ENCODE measurements at regions not wholly inside any gene's neighbourhood (a gene's known extent, or its start where the extent isn't known, plus 50 kb on each side); places are given as distances from the start of the nearest gene placed in this dataset.

DNA sequence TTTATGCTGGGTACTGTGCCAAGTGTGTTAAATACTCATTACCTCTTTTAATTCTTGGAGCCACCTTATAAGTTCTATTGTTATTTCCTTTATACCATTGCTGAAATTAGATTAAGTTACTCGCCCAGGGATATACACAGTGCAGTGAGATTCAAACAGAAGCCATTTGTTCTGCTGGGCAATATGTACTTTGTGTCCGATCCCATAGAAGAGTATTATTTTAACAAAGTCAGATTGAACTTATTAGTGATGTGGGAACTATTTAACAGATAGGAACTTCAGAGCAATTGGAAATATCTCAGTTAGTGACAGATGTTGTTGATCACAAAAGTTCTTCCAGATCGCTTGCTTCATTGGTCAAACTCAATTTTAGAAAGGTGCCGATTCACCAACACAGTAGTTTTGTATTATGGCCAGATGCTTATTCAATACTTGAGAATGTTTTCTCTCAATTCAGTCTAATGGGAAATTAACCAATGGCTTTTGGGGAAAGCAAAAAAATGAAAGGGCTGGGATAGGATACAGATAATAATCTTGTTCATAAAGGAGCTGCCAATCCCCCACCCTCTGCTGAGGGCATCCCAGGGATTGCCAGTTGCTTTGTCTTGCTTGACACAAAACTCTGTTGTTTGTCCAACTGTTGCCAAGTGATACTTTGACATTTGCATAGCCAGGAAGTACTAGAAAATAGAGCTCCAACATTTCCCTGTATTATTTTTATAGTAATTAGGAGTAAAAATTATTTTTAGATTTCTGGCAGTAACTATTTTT, 94.8 kb upstream of the SEMA6A start:
- DNase-seq = no peak
- no peak for ATAC-seq (replicated peaks)
- H3K4me3 Mint-ChIP-seq = no peak overlapping the region

DNA sequence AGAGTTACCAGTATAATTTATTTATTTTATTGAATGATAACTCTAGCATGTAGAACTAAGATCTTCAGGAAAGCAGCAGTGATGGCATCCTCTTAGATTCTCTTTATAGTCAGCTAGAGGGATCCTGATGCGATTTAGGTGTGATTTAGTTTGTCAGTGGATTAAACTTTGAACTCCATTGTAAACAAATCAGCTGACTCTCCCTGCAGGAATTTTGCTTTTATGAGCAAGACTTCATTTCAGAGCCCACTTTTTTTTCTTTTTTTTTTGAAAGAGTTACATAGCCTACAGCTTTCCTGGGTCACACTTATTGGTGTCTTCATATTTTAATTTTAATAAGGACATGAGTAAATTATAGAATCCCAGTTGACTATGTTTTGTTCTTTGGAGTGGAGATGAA, 93.8 kb upstream of the SEMA6A start:
- no peak for DNase-seq
- Mint-ChIP-seq H3K36me3 (ENCODE audit: insufficient read depth) (no peaks in the 10 kb centered on the region), H3K9me3 (peaks cover 0 to 3% of the 10 kb centered on the region in 2 donors), H3K4me3 (no peak overlapping the region), H3K4me1 (ENCODE audit: low read depth in 2 of 2) (no peaks in the 10 kb centered on the region), H3K27ac (no peak overlapping the region), H3K27me3 (peaks cover 0 to 10% of the 10 kb centered on the region in 2 donors)
- no peak for ATAC-seq (replicated peaks)

More for the DNA sequence above, 94.8 kb upstream of the SEMA6A start:
- peaks cover 0 to 3% of the 10 kb centered on the region in 2 donors for H3K9me3 Mint-ChIP-seq
- H3K27ac Mint-ChIP-seq = no peak overlapping the region
- no peaks in the 10 kb centered on the region for H3K4me1 Mint-ChIP-seq (ENCODE audit: low read depth in 2 of 2)
- H3K27me3 Mint-ChIP-seq = peaks cover 0 to 9% of the 10 kb centered on the region in 2 donors
- H3K36me3 Mint-ChIP-seq (ENCODE audit: insufficient read depth) = no peaks in the 10 kb centered on the region

DNA sequence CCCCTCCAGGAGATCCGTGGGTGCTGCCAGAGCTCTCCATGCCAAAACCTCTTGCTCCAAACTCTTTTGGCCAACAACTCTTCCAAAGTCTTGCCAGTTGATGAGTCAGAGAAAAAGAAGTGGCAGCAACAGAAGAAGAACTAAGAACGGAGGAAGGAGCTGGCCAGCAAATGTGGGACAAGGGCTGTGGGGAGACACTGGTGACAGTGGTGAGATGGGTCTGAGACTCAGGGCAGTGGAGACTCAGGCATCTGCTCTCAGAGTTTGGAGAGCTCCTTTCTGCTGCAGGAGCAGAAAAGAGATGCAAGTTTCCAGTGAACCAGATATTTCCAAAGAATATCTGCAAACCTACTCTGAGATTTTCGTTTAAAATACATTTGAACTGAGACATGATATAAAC, 92.3 kb upstream of the SEMA6A start:
- H3K27me3 Mint-ChIP-seq = peaks cover 5 to 23% of the 10 kb centered on the region in 2 donors
- no peak overlapping the region for H3K27ac Mint-ChIP-seq
- ATAC-seq (replicated peaks) (no peak), DNase-seq (no peak)
- H3K36me3 Mint-ChIP-seq (ENCODE audit: insufficient read depth) = no peaks in the 10 kb centered on the region
- no peak overlapping the region for H3K4me3 Mint-ChIP-seq
- no peaks in the 10 kb centered on the region for H3K4me1 Mint-ChIP-seq (ENCODE audit: low read depth in 2 of 2)
- H3K9me3 Mint-ChIP-seq = peaks cover 0 to 6% of the 10 kb centered on the region in 2 donors

DNA sequence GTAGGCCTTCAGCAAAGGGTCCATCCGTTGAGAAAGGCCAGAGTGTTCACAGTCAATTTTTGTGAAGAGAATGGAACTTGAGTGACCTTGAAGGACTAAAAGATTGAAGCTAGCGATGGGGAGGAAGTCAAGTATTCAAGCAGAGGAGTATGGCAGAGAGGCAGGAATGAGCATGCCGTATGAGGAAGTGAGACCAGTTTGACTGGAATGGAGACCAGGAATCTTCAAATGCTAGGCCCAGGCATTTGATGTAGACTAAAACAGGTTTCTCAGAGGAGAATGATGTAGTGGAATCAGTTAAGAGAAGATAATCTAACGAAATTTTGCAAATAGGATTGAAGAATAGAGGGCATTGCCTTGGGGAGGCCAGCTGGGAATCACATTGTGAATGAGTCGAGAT, 90.4 kb upstream of the SEMA6A start:
- Mint-ChIP-seq H3K27me3 (peaks cover 5 to 23% of the 10 kb centered on the region in 2 donors), H3K4me3 (no peak overlapping the region), H3K27ac (no peak overlapping the region), H3K36me3 (ENCODE audit: insufficient read depth) (no peaks in the 10 kb centered on the region), H3K9me3 (peaks cover 0 to 10% of the 10 kb centered on the region in 2 donors), H3K4me1 (ENCODE audit: low read depth in 2 of 2) (no peaks in the 10 kb centered on the region)
- no peak for DNase-seq
- ATAC-seq (replicated peaks) = no peak

DNA sequence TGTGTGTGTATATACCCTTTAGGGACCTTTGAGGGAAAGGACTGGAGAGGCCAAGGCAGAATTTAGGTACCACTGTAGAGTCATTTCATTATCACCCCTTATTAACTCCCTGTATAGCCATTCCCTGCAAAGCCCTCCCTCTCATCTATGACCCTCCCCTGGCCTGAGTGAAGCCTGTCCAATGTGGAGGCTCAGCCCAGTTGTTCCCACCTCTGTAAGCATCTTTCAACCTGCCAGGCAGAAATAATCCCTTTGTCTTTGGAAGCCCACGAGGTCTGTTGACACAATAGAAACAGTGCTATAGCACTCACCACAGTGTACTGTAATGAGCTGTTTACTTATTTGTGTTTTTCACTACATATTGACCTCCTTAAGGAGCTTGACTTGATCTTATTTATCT, 88.5 kb upstream of the SEMA6A start:
- H3K36me3 Mint-ChIP-seq (ENCODE audit: insufficient read depth) = no peaks in the 10 kb centered on the region
- H3K4me3 Mint-ChIP-seq = no peak overlapping the region
- H3K27ac Mint-ChIP-seq = no peak overlapping the region
- no peak for ATAC-seq (replicated peaks)
- no peak for DNase-seq
- no peaks in the 10 kb centered on the region for H3K4me1 Mint-ChIP-seq (ENCODE audit: low read depth in 2 of 2)
- peaks cover 0 to 10% of the 10 kb centered on the region in 2 donors for H3K9me3 Mint-ChIP-seq
- H3K27me3 Mint-ChIP-seq = peaks cover 5 to 23% of the 10 kb centered on the region in 2 donors

DNA sequence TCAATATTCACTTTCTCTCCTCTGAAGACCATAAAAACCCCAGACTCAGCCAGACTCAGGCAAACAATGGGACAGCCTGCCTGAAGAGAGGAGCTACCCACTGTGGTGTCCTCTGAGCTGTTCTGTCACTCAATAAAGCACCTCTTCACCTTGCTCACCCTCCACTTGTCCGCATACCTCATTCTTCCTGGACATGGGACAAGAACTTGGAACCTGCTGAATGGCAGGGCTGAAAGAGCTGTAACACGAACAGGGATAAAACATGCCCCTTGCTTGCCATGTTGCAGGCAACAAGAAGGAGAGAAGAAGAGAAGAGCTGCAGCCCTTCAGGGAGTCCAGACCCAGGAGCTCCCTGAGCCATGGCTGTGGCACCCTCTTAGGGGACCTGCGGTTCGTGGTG, 86.8 kb upstream of the SEMA6A start:
- peaks cover 5 to 22% of the 10 kb centered on the region in 2 donors for H3K27me3 Mint-ChIP-seq

DNA sequence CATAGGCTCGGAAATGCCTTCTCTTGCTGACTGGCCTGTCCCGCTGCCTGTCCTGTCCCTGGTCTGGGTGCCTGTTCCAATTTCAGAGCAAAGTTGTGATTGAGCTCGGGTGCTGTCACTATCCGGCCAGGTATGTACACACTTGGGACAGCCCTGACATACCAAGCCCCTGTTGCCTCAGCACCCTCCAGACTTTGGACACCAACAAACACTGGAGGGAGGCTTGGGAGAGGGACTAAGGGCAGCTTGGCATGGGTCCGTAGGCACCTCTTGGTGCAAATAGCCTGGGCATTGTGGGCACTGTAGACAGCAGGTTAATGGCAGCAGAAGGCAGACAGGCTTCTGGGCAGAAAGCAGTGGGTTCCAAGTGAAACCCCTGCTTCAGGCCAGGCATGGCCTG, 86.3 kb upstream of the SEMA6A start:
- Mint-ChIP-seq H3K27me3 (peaks cover 5 to 17% of the 10 kb centered on the region in 2 donors), H3K4me1 (ENCODE audit: low read depth in 2 of 2) (no peaks in the 10 kb centered on the region), H3K9me3 (peaks cover 0 to 10% of the 10 kb centered on the region in 2 donors), H3K36me3 (ENCODE audit: insufficient read depth) (no peaks in the 10 kb centered on the region), H3K27ac (no peak overlapping the region), H3K4me3 (no peak overlapping the region)
- ATAC-seq (replicated peaks) (no peak), DNase-seq (no peak)

More for the DNA sequence above, 86.8 kb upstream of the SEMA6A start:
- ATAC-seq (replicated peaks) (no peak), DNase-seq (no peak)
- Mint-ChIP-seq H3K36me3 (ENCODE audit: insufficient read depth) (no peaks in the 10 kb centered on the region), H3K4me1 (ENCODE audit: low read depth in 2 of 2) (no peaks in the 10 kb centered on the region), H3K4me3 (no peak overlapping the region), H3K27ac (no peak overlapping the region), H3K9me3 (peaks cover 0 to 10% of the 10 kb centered on the region in 2 donors)

DNA sequence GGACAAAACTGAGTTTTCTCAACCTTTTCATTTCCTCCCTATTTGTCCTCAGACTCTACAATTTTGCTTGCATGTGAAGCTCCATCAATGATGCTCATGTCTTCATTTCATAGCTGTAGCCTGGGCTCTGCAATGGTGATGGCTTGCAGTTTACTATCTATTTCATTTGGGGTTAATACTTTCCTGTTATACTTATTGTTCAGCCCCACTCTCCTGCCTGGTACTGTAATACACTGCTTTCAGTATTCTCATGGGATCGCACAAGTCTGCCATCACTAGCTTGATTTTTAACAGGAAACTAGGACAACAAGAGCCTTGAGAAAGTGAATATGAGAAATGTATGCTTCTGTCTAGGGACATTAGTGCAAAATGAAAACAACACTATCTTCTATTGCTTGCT, 84.2 kb upstream of the SEMA6A start:
- no peak for ATAC-seq (replicated peaks)
- H3K4me3 Mint-ChIP-seq = no peak overlapping the region

DNA sequence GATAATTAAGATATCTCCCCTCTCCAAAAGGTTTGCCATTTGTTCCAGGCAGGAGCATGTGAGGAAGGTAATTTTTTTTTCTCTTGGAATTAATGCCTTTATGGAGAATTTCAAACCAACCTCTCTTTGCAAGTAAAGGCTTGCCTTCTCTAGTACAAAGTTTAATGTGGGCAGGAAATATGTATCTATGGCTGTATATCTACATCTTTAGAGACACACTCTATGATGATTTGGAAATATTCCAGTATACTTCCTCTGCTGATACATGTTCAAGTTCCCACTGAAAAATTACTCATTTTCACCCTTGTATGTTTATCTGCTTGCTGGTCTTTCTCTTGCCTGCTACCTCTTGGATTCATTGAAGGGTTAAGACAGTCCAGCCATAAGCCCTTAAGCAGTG, 83.5 kb upstream of the SEMA6A start:
- H3K4me3 Mint-ChIP-seq = no peak overlapping the region
- no peaks in the 10 kb centered on the region for H3K36me3 Mint-ChIP-seq (ENCODE audit: insufficient read depth)
- ATAC-seq (replicated peaks) (no peak), DNase-seq (no peak)
- no peaks in the 10 kb centered on the region for H3K4me1 Mint-ChIP-seq (ENCODE audit: low read depth in 2 of 2)
- H3K9me3 Mint-ChIP-seq = peaks cover 0 to 7% of the 10 kb centered on the region in 2 donors
- H3K27ac Mint-ChIP-seq = no peak overlapping the region
- H3K27me3 Mint-ChIP-seq = peaks cover 5 to 10% of the 10 kb centered on the region in 2 donors

More for the DNA sequence above, 84.2 kb upstream of the SEMA6A start:
- Mint-ChIP-seq H3K36me3 (ENCODE audit: insufficient read depth) (no peaks in the 10 kb centered on the region), H3K9me3 (peaks cover 0 to 7% of the 10 kb centered on the region in 2 donors), H3K27me3 (peaks cover 5 to 14% of the 10 kb centered on the region in 2 donors), H3K4me1 (ENCODE audit: low read depth in 2 of 2) (no peaks in the 10 kb centered on the region), H3K27ac (no peak overlapping the region)
- no peak for DNase-seq

DNA sequence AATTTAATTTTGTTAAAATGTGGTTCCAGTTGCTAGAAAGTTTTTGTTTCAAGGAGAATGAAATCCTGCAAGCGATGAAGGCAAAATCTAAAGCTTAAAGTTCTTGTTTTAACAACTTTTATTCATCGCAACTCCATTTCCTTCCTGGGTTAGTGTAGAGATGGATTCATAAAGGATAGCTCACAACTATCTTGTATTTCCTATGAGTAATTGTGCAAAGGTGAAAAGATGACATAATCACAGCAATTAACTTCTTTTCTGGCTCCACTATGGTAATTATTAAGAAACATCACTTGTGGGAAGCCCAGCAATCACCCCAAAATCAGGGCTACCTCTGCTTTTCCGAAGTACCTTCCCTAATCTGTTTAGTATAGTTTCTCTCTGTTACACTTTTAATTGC, 80.8 kb upstream of the SEMA6A start:
- H3K4me3 Mint-ChIP-seq = no peak overlapping the region
- peaks cover 0 to 2% of the 10 kb centered on the region in 2 donors for H3K9me3 Mint-ChIP-seq
- peaks cover 0 to 10% of the 10 kb centered on the region in 2 donors for H3K27me3 Mint-ChIP-seq
- no peaks in the 10 kb centered on the region for H3K4me1 Mint-ChIP-seq (ENCODE audit: low read depth in 2 of 2)
- no peaks in the 10 kb centered on the region for H3K36me3 Mint-ChIP-seq (ENCODE audit: insufficient read depth)
- ATAC-seq (replicated peaks) = no peak
- H3K27ac Mint-ChIP-seq = no peak overlapping the region
- DNase-seq = no peak

DNA sequence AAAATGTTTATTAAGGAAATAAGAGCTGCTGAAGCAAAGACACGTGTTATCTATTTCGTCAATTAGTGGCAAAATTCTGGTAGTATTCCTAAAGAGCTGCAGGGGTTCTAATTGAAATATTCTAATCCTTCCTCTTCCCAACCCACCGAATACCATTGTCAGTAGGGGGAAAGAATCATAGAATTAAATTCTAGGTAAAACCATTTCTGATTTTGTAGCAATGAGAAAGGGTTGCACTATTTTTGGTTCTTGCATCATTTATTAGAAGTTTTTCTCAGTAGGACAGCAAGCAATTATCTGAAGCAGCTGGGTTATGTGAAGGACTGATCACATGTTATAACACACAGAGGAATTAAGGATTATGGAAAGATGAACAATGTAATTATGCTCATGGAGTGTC, 80.3 kb upstream of the SEMA6A start:
- no peaks in the 10 kb centered on the region for H3K9me3 Mint-ChIP-seq
- H3K36me3 Mint-ChIP-seq (ENCODE audit: insufficient read depth) = no peaks in the 10 kb centered on the region

DNA sequence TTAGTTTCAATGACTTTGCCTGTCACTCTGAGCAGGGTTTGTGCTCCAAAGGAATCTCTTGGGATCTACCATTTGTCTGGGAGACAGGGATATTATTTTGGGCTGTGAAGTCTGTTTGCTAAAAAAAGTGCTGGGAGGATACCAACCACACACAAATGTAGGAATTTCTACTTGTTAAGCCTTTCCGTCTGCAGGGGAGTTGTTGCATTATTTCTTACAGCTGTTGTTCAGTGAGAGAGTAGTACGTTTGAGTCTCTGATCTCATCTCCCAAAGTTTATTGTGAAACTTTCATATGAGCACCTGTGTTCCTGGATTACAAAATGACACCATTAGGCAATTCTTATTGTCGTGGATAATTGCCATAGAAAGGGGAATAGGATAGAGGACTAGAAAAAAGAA, 78.3 kb upstream of the SEMA6A start:
- Mint-ChIP-seq H3K36me3 (ENCODE audit: insufficient read depth) (no peaks in the 10 kb centered on the region), H3K27ac (no peak overlapping the region), H3K4me3 (no peak overlapping the region), H3K27me3 (peaks cover 0 to 10% of the 10 kb centered on the region in 2 donors), H3K4me1 (ENCODE audit: low read depth in 2 of 2) (no peaks in the 10 kb centered on the region), H3K9me3 (no peaks in the 10 kb centered on the region)
- ATAC-seq (replicated peaks) (no peak), DNase-seq (no peak)

More for the DNA sequence above, 80.3 kb upstream of the SEMA6A start:
- DNase-seq = no peak
- Mint-ChIP-seq H3K4me1 (ENCODE audit: low read depth in 2 of 2) (no peaks in the 10 kb centered on the region), H3K27me3 (peaks cover 0 to 10% of the 10 kb centered on the region in 2 donors), H3K4me3 (no peak overlapping the region), H3K27ac (no peak overlapping the region)
- no peak for ATAC-seq (replicated peaks)

DNA sequence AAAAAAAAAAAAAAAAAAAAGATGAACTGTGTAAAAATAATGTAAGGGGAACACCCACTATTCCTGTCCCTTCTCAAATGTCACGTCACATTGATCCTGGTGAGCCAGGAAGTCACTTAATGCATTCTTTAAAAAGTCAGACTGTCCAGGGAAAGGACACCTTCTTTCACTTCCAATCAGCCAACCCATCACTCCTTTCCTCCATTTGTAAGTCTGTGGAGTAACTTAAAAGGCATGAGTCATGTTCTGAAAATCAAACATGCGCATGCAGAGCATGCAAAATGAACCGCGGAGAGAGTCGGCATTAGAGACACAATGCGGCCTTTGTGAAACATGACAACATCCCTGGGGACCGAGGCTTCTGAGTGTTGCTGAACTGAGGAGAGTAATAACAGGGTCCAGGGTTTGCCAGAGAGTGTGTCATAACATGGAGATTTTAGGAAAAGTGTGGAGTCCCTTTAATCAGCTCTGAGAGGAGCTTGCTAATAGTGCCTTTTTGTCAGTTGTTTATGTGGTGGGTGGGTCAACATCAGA, 77.6 kb upstream of the SEMA6A start:
- Mint-ChIP-seq H3K9me3 (no peaks in the 10 kb centered on the region), H3K27ac (no peak overlapping the region), H3K27me3 (peaks cover 0 to 10% of the 10 kb centered on the region in 2 donors), H3K4me3 (no peak overlapping the region), H3K4me1 (ENCODE audit: low read depth in 2 of 2) (no peaks in the 10 kb centered on the region), H3K36me3 (ENCODE audit: insufficient read depth) (peaks cover 3% of the 10 kb centered on the region)
- ATAC-seq (replicated peaks) (no peak), DNase-seq (no peak)

DNA sequence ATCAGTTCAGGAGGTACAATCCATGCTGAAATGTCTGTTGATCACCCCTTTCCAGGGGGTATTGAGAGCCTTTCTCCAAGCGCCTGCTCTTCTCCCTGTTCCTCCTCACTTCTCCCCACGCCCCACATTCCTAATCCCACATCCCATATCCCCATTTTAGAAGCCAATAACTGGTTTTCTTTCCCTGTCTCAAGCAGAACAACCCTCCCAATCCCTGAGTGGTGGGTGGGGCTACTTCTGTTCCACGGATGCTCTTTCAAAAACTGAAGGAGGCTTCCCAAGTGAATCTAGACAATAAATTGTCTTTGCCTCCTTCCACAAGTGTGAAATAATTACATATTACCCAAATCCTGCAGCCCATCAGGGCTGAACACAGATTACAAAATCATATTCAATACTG, 77.0 kb upstream of the SEMA6A start:
- H3K9me3 Mint-ChIP-seq = no peaks in the 10 kb centered on the region
- DNase-seq = no peak
- no peak overlapping the region for H3K4me3 Mint-ChIP-seq
- no peak for ATAC-seq (replicated peaks)
- H3K27ac Mint-ChIP-seq = no peak overlapping the region
- peaks cover 4% of the 10 kb centered on the region for H3K36me3 Mint-ChIP-seq (ENCODE audit: insufficient read depth)
- no peaks in the 10 kb centered on the region for H3K4me1 Mint-ChIP-seq (ENCODE audit: low read depth in 2 of 2)
- peaks cover 0 to 10% of the 10 kb centered on the region in 2 donors for H3K27me3 Mint-ChIP-seq
